ENCODE measurements at regions not wholly inside any gene's neighbourhood (a gene's known extent, or its start where the extent isn't known, plus 50 kb on each side); places are given as distances from the start of the nearest gene placed in this dataset.

GRCh38 chr2:70368545-70368944 lies 66.7 kb upstream of the FAM136A start:
- POLR2A ChIA-PET (ENCODE audit: partially characterized antibody), result no interaction called here

GRCh38 chr2:70367722-70368323 lies 66.0 kb upstream of the FAM136A start:
- peak overlapping the region in 1 of 7 donors; percentile 8 for H3K27ac Mint-ChIP-seq
- H3K4me3 Mint-ChIP-seq, result no peak overlapping the region
- DNase-seq, result no peak
- intact Hi-C loops (cut with micrococcal nuclease), result no loop called here
- H3K27ac ChIP-seq (ENCODE audit: low read depth, low read length), result no peak overlapping the region
- H3K4me1 Mint-ChIP-seq, result no peaks in the 10 kb centered on the region
- CTCF ChIA-PET (ENCODE audit: partially characterized antibody), result interaction anchor here (0.6 kb wide), 1 partner anchor 216 kb away, joined by 3 read pairs; no protein-coding TSS in a partner anchor
- POLR2A ChIA-PET (ENCODE audit: partially characterized antibody), result no interaction called here
- peaks cover 1% of the 10 kb centered on the region for H3K36me3 ChIP-seq (ENCODE audit: insufficient read depth, low read length)
- H3K36me3 Mint-ChIP-seq, result no peaks in the 10 kb centered on the region
- H3K4me3 ChIP-seq (ENCODE audit: low read length in 2 of 2), result no peak overlapping the region
- H3K4me1 ChIP-seq (ENCODE audit: insufficient read depth, low read length), result no peaks in the 10 kb centered on the region
- H3K27me3 Mint-ChIP-seq, result peaks cover 0 to 2% of the 10 kb centered on the region in 2 donors
- no peaks in the 10 kb centered on the region for H3K27me3 ChIP-seq (ENCODE audit: insufficient read depth, low read length)
- no peaks in the 10 kb centered on the region for H3K9me3 ChIP-seq (ENCODE audit: control insufficient read depth in 1 of 2, low read length in 2 of 2)
- peaks cover 0 to 6% (median 3%) of the 10 kb centered on the region in 8 donors for H3K9me3 Mint-ChIP-seq

More at GRCh38 chr2:70368545-70368944, 66.7 kb upstream of the FAM136A start:
- H3K4me1 Mint-ChIP-seq, result no peaks in the 10 kb centered on the region
- no peak for DNase-seq
- Histone ChIP-seq H3K27ac (ENCODE audit: low read depth, low read length) (no peak overlapping the region), H3K4me1 (ENCODE audit: insufficient read depth, low read length) (no peaks in the 10 kb centered on the region), H3K4me3 (ENCODE audit: low read length in 2 of 2) (no peak overlapping the region), H3K36me3 (ENCODE audit: insufficient read depth, low read length) (peaks cover 3% of the 10 kb centered on the region), H3K9me3 (ENCODE audit: control insufficient read depth in 1 of 2, low read length in 2 of 2) (no peaks in the 10 kb centered on the region), H3K27me3 (ENCODE audit: insufficient read depth, low read length) (no peaks in the 10 kb centered on the region)
- CTCF ChIA-PET (ENCODE audit: partially characterized antibody), result no interaction called here
- intact Hi-C loops (cut with micrococcal nuclease), result no loop called here
- no peaks in the 10 kb centered on the region for H3K36me3 Mint-ChIP-seq
- no peak overlapping the region for H3K4me3 Mint-ChIP-seq
- peaks cover 0 to 8% (median 3%) of the 10 kb centered on the region in 8 donors for H3K9me3 Mint-ChIP-seq
- H3K27me3 Mint-ChIP-seq, result peaks cover 0 to 2% of the 10 kb centered on the region in 2 donors
- peak overlapping the region in 1 of 7 donors; percentile 48 for H3K27ac Mint-ChIP-seq

GRCh38 chr2:70362661-70363060 lies 60.8 kb upstream of the FAM136A start:
- no peaks in the 10 kb centered on the region for H3K4me1 ChIP-seq (ENCODE audit: insufficient read depth, low read length)
- POLR2A ChIA-PET (ENCODE audit: partially characterized antibody), result no interaction called here
- no peaks in the 10 kb centered on the region for H3K36me3 ChIP-seq (ENCODE audit: insufficient read depth, low read length)
- H3K9me3 ChIP-seq (ENCODE audit: control insufficient read depth in 1 of 2, low read length in 2 of 2), result no peaks in the 10 kb centered on the region
- H3K27me3 Mint-ChIP-seq, result peaks cover 2 to 4% of the 10 kb centered on the region in 2 donors
- intact Hi-C loops (cut with micrococcal nuclease), result no loop called here
- no peak overlapping the region for H3K27ac Mint-ChIP-seq
- no peak overlapping the region for H3K4me3 Mint-ChIP-seq
- H3K9me3 Mint-ChIP-seq, result no peaks in the 10 kb centered on the region
- H3K27me3 ChIP-seq (ENCODE audit: insufficient read depth, low read length), result no peaks in the 10 kb centered on the region
- CTCF ChIA-PET (ENCODE audit: partially characterized antibody), result no interaction called here
- no peaks in the 10 kb centered on the region for H3K4me1 Mint-ChIP-seq
- no peak overlapping the region for H3K27ac ChIP-seq (ENCODE audit: low read depth, low read length)
- H3K4me3 ChIP-seq (ENCODE audit: low read length in 2 of 2), result no peak overlapping the region
- H3K36me3 Mint-ChIP-seq, result no peaks in the 10 kb centered on the region
- no peak for DNase-seq

- intact Hi-C loops (cut with micrococcal nuclease), result no loop called here
- Mint-ChIP-seq H3K4me3 (no peak overlapping the region), H3K27me3 (peaks cover 2 to 7% of the 10 kb centered on the region in 2 donors), H3K9me3 (peaks cover 0 to 1% (median 0%) of the 10 kb centered on the region in 8 donors), H3K36me3 (no peaks in the 10 kb centered on the region), H3K4me1 (no peaks in the 10 kb centered on the region), H3K27ac (no peak overlapping the region)
- no peaks in the 10 kb centered on the region for H3K27me3 ChIP-seq (ENCODE audit: insufficient read depth, low read length)
- no peak for DNase-seq
- H3K9me3 ChIP-seq (ENCODE audit: control insufficient read depth in 1 of 2, low read length in 2 of 2), result no peaks in the 10 kb centered on the region
- CTCF ChIA-PET (ENCODE audit: partially characterized antibody), result no interaction called here
- POLR2A ChIA-PET (ENCODE audit: partially characterized antibody), result no interaction called here
- H3K4me3 ChIP-seq (ENCODE audit: low read length in 2 of 2), result no peak overlapping the region
- H3K4me1 ChIP-seq (ENCODE audit: insufficient read depth, low read length), result no peaks in the 10 kb centered on the region
- H3K36me3 ChIP-seq (ENCODE audit: insufficient read depth, low read length), result no peaks in the 10 kb centered on the region
- no peak overlapping the region for H3K27ac ChIP-seq (ENCODE audit: low read depth, low read length)
These were observed 58.9 kb upstream of the FAM136A start for GRCh38 chr2:70360661-70361270.

- H3K9me3 ChIP-seq (ENCODE audit: control insufficient read depth in 1 of 2, low read length in 2 of 2), result no peaks in the 10 kb centered on the region
- H3K4me1 ChIP-seq (ENCODE audit: insufficient read depth, low read length), result no peaks in the 10 kb centered on the region
- no peaks in the 10 kb centered on the region for H3K4me1 Mint-ChIP-seq
- no peak overlapping the region for H3K4me3 ChIP-seq (ENCODE audit: low read length in 2 of 2)
- no peak overlapping the region for H3K27ac ChIP-seq (ENCODE audit: low read depth, low read length)
- ChIA-PET CTCF (ENCODE audit: partially characterized antibody) (no interaction called here), POLR2A (ENCODE audit: partially characterized antibody) (no interaction called here)
- H3K27me3 ChIP-seq (ENCODE audit: insufficient read depth, low read length), result no peaks in the 10 kb centered on the region
- H3K4me3 Mint-ChIP-seq, result no peak overlapping the region
- no peak overlapping the region for H3K27ac Mint-ChIP-seq
- H3K36me3 Mint-ChIP-seq, result no peaks in the 10 kb centered on the region
- no peaks in the 10 kb centered on the region for H3K36me3 ChIP-seq (ENCODE audit: insufficient read depth, low read length)
- H3K9me3 Mint-ChIP-seq, result peaks cover 0 to 1% (median 0%) of the 10 kb centered on the region in 8 donors
- DNase-seq, result no peak
- peaks cover 2 to 9% of the 10 kb centered on the region in 2 donors for H3K27me3 Mint-ChIP-seq
- intact Hi-C loops (cut with micrococcal nuclease), result no loop called here
These were observed 55.8 kb upstream of the FAM136A start for GRCh38 chr2:70357684-70358071.

GRCh38 chr2:70356941-70357683 lies 55.2 kb upstream of the FAM136A start:
- intact Hi-C loops (cut with micrococcal nuclease), result no loop called here
- H3K27ac Mint-ChIP-seq, result no peak overlapping the region
- no peak overlapping the region for H3K4me3 ChIP-seq (ENCODE audit: low read length in 2 of 2)

GRCh38 chr2:70354264-70354949 lies 52.5 kb upstream of the FAM136A start:
- Histone ChIP-seq H3K4me1 (ENCODE audit: insufficient read depth, low read length) (no peaks in the 10 kb centered on the region), H3K27me3 (ENCODE audit: insufficient read depth, low read length) (no peaks in the 10 kb centered on the region), H3K27ac (ENCODE audit: low read depth, low read length) (no peak overlapping the region), H3K4me3 (ENCODE audit: low read length in 2 of 2) (no peak overlapping the region), H3K36me3 (ENCODE audit: insufficient read depth, low read length) (no peaks in the 10 kb centered on the region), H3K9me3 (ENCODE audit: control insufficient read depth in 1 of 2, low read length in 2 of 2) (no peaks in the 10 kb centered on the region)
- peaks cover 0 to 1% (median 0%) of the 10 kb centered on the region in 8 donors for H3K9me3 Mint-ChIP-seq
- H3K4me1 Mint-ChIP-seq, result no peaks in the 10 kb centered on the region
- intact Hi-C loops (cut with micrococcal nuclease), result no loop called here
- H3K4me3 Mint-ChIP-seq, result no peak overlapping the region
- no peak for DNase-seq
- H3K27ac Mint-ChIP-seq, result no peak overlapping the region
- CTCF ChIA-PET (ENCODE audit: partially characterized antibody), result no interaction called here
- peaks cover 17 to 18% of the 10 kb centered on the region in 2 donors for H3K27me3 Mint-ChIP-seq
- POLR2A ChIA-PET (ENCODE audit: partially characterized antibody), result no interaction called here
- no peaks in the 10 kb centered on the region for H3K36me3 Mint-ChIP-seq

More at GRCh38 chr2:70356941-70357683, 55.2 kb upstream of the FAM136A start:
- H3K4me3 Mint-ChIP-seq, result no peak overlapping the region
- H3K4me1 Mint-ChIP-seq, result no peaks in the 10 kb centered on the region
- Histone ChIP-seq H3K9me3 (ENCODE audit: control insufficient read depth in 1 of 2, low read length in 2 of 2) (no peaks in the 10 kb centered on the region), H3K27ac (ENCODE audit: low read depth, low read length) (no peak overlapping the region), H3K4me1 (ENCODE audit: insufficient read depth, low read length) (no peaks in the 10 kb centered on the region), H3K27me3 (ENCODE audit: insufficient read depth, low read length) (no peaks in the 10 kb centered on the region), H3K36me3 (ENCODE audit: insufficient read depth, low read length) (no peaks in the 10 kb centered on the region)
- H3K9me3 Mint-ChIP-seq, result peaks cover 0 to 1% (median 0%) of the 10 kb centered on the region in 8 donors
- CTCF ChIA-PET (ENCODE audit: partially characterized antibody), result interaction anchor here (1.3 kb wide), 1 partner anchor 20 kb away, joined by 3 read pairs; no protein-coding TSS in a partner anchor
- no peaks in the 10 kb centered on the region for H3K36me3 Mint-ChIP-seq
- peaks cover 3 to 15% of the 10 kb centered on the region in 2 donors for H3K27me3 Mint-ChIP-seq
- POLR2A ChIA-PET (ENCODE audit: partially characterized antibody), result no interaction called here
- no peak for DNase-seq
